ENCODE measurements at regions not wholly inside any gene's neighbourhood (a gene's known extent, or its start where the extent isn't known, plus 50 kb on each side); places are given as distances from the start of the nearest gene placed in this dataset.

GRCh38 chr11:116244439-116244838 lies 528.3 kb downstream of the BUD13 start:
- Histone ChIP-seq H2AFZ (0 out of 2 replicates have a peak overlapping the region, but pooled peaks have one; percentile 11), H3K27me3 (ENCODE audit: insufficient read depth) (no peaks in the 10 kb centered on the region), H3K4me2 (0 out of 2 replicates have a peak overlapping the region, but pooled peaks have one; percentile 23), H4K20me1 (replicated peaks; ENCODE audit: insufficient read depth) (no peaks in the 10 kb centered on the region), H3K27ac (ENCODE audit: low read depth) (no peak overlapping the region), H3K36me3 (ENCODE audit: insufficient read depth) (no peaks in the 10 kb centered on the region), H3K9me2 (ENCODE audit: insufficient read depth) (no peaks in the 10 kb centered on the region), H3K79me2 (replicated peaks; ENCODE audit: insufficient read depth) (no peaks in the 10 kb centered on the region), H3K4me1 (ENCODE audit: insufficient read depth) (peaks cover 13% of the 10 kb centered on the region; the same call in 1 of the 2 replicates), H3F3A (replicated peaks; ENCODE audit: low read depth) (no peaks in the 10 kb centered on the region), H3K4me3 (no peak overlapping the region)
- TF ChIP-seq CTCF (conservative IDR thresholded peaks at IDR 0.05; ENCODE audit: low read depth in 2 of 2) (no peak), ZNF462 (CRISPR knock-in tag; IDR thresholded peaks at IDR 0.05) (no peak), POLR2AphosphoS5 (IDR thresholded peaks at IDR 0.05; ENCODE audit: low read depth) (no peak), JUNB (IDR thresholded peaks at IDR 0.05; ENCODE audit: unreplicated experiment) (no peak), ETS1 (IDR thresholded peaks at IDR 0.05) (no peak), CREB1 (CRISPR knock-in tag; IDR thresholded peaks at IDR 0.05; ENCODE audit: low read depth) (no peak), EZH2phosphoT487 (IDR thresholded peaks at IDR 0.05; ENCODE audit: unreplicated experiment) (no peak), EZH2 (IDR thresholded peaks at IDR 0.05; ENCODE audit: low read depth, unreplicated experiment) (no peak), ZNF331 (CRISPR knock-in tag; IDR thresholded peaks at IDR 0.05; ENCODE audit: low read depth) (no peak), ZNF114 (CRISPR knock-in tag; IDR thresholded peaks at IDR 0.05) (no peak), NANOG (IDR thresholded peaks at IDR 0.05; ENCODE audit: borderline replicate concordance) (no peak), REST (IDR thresholded peaks at IDR 0.05; ENCODE audit: unreplicated experiment) (no peak), STAT1 (IDR thresholded peaks at IDR 0.05; ENCODE audit: unreplicated experiment) (no peak)
- no peaks in the 10 kb centered on the region for H3K36me3 Mint-ChIP-seq (ENCODE audit: low read depth)
- H3K27ac Mint-ChIP-seq: no peak overlapping the region
- no peak; the same call in 2 of the 3 replicates for ATAC-seq
- peaks cover 12% of the 10 kb centered on the region for H3K4me1 Mint-ChIP-seq
- no peak for DNase-seq (ENCODE audit: low spot score)
- no peak overlapping the region for H3K4me3 Mint-ChIP-seq
- H3K27me3 Mint-ChIP-seq (ENCODE audit: insufficient read depth, low read depth, poor library complexity): peaks cover 6% of the 10 kb centered on the region
- H3K9me3 Mint-ChIP-seq: no peaks in the 10 kb centered on the region; the same call in 2 of the 3 replicates
